ENCODE measurements at regions not wholly inside any gene's neighbourhood (a gene's known extent, or its start where the extent isn't known, plus 50 kb on each side); places are given as distances from the start of the nearest gene placed in this dataset.
"Not testable (repeated sequence)": the region's sequence is repeated elsewhere in the genome, so short reads cannot be mapped to it uniquely, and the experiment has no call there.

DNA sequence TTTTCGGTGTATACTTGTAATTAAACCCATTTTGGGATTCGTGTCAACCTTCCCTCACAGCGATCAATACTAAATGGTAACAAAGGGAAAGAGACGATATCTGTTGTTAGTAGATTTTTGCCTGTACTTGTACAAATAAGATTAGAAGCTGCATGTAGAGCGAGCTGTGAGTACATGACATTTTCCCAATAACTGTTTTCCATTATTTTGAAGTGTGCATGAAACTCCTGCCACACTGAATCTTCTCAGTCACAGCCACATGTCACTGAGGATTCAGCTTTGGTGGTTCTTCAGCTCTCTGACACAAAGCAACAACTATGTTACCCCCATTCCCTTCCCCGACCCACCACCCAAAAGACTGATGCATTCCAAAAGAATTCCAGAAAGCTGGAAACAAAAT lies 685.6 kb downstream of the EFNA5 start:
- H2AFZ ChIP-seq (ENCODE audit: low read depth, low read length): no peak overlapping the region
- H3K9ac ChIP-seq (ENCODE audit: low read length): no peak overlapping the region
- H3K79me2 ChIP-seq (ENCODE audit: low read length): no peaks in the 10 kb centered on the region
- H4K20me1 ChIP-seq (ENCODE audit: insufficient read depth, low read length): no peaks in the 10 kb centered on the region
- H3K4me2 ChIP-seq (ENCODE audit: low read length): no peak overlapping the region
- H3K4me1 ChIP-seq (ENCODE audit: low read length): no peaks in the 10 kb centered on the region
- TF ChIP-seq, protein P1, sequence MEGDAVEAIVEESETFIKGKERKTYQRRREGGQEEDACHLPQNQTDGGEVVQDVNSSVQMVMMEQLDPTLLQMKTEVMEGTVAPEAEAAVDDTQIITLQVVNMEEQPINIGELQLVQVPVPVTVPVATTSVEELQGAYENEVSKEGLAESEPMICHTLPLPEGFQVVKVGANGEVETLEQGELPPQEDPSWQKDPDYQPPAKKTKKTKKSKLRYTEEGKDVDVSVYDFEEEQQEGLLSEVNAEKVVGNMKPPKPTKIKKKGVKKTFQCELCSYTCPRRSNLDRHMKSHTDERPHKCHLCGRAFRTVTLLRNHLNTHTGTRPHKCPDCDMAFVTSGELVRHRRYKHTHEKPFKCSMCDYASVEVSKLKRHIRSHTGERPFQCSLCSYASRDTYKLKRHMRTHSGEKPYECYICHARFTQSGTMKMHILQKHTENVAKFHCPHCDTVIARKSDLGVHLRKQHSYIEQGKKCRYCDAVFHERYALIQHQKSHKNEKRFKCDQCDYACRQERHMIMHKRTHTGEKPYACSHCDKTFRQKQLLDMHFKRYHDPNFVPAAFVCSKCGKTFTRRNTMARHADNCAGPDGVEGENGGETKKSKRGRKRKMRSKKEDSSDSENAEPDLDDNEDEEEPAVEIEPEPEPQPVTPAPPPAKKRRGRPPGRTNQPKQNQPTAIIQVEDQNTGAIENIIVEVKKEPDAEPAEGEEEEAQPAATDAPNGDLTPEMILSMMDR (IDR thresholded peaks at IDR 0.05; ENCODE audit: low read depth, low read length): no peak
- TF ChIP-seq EZH2phosphoT487 (IDR thresholded peaks at IDR 0.05; ENCODE audit: low read depth): no peak
- no peak overlapping the region for H3K4me3 ChIP-seq (ENCODE audit: low read length)
- no peaks in the 10 kb centered on the region for H3K27me3 ChIP-seq (ENCODE audit: low read depth, low read length)
- H3K36me3 ChIP-seq (replicated peaks; ENCODE audit: low read depth, low read length): no peaks in the 10 kb centered on the region
- H3K9me3 ChIP-seq (ENCODE audit: insufficient read depth, low read length): no peaks in the 10 kb centered on the region
- no peak overlapping the region for H3K27ac ChIP-seq (ENCODE audit: low read length)

DNA sequence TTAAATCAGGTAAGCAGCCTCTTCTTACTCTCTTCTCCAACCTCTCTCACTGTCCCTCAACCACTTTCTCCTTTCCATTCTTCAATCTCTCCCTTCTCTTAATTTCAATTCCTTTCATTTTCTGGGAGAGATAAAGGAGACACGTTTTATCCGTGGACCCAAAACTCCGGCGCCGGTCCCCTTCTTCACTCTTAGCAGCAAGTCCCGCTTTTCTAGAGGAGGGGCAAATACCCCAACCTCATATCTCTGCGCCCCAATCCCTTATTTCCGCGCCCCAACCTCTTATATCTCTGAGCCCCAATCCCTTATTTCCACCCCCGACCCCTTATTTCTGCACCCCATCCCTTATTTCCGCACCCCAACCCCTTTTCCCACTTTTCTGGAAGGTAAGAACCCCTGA lies 691.6 kb downstream of the EFNA5 start:
- H3K4me3 ChIP-seq (ENCODE audit: low read length); H3K9me3 ChIP-seq (ENCODE audit: insufficient read depth, low read length); H2AFZ ChIP-seq (ENCODE audit: low read depth, low read length); H3K27ac ChIP-seq (ENCODE audit: low read length); H3K79me2 ChIP-seq (ENCODE audit: low read length); H3K36me3 ChIP-seq (replicated peaks; ENCODE audit: low read depth, low read length); H3K9ac ChIP-seq (ENCODE audit: low read length); H3K4me2 ChIP-seq (ENCODE audit: low read length); H4K20me1 ChIP-seq (ENCODE audit: insufficient read depth, low read length); H3K4me1 ChIP-seq (ENCODE audit: low read length); H3K27me3 ChIP-seq (ENCODE audit: low read depth, low read length): not testable (repeated sequence)

DNA sequence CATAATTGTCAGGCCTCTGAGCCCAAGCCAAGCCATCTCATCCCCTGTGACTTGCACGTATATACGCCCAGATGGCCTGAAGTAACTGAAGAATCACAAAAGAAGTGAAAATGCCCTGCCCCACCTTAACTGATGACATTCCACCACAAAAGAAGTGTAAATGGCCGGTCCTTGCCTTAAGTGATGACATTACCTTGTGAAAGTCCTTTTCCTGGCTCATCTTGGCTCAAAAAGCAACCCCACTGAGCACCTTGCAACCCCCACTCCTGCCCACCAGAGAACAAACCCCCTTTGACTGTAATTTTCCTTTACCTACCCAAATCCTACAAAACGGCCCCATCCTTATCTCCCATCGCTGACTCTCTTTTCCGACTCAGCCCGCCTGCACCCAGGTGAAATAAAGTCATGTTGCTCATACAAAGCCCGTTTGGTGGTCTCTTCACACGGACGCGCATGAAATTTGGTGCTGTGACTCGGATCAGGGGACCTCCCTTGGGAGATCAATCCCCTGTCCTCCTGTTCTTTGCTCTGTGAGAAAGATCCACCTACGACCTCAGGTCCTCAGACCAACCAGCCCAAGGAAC lies 692.1 kb downstream of the EFNA5 start:
- not testable (repeated sequence) for H3K36me3 ChIP-seq (replicated peaks; ENCODE audit: low read depth, low read length); H3K9me3 ChIP-seq (ENCODE audit: insufficient read depth, low read length); H3K4me2 ChIP-seq (ENCODE audit: low read length); H3K27me3 ChIP-seq (ENCODE audit: low read depth, low read length); H3K4me3 ChIP-seq (ENCODE audit: low read length); H3K4me1 ChIP-seq (ENCODE audit: low read length); H3K27ac ChIP-seq (ENCODE audit: low read length); H4K20me1 ChIP-seq (ENCODE audit: insufficient read depth, low read length); H2AFZ ChIP-seq (ENCODE audit: low read depth, low read length); H3K79me2 ChIP-seq (ENCODE audit: low read length); H3K9ac ChIP-seq (ENCODE audit: low read length)

DNA sequence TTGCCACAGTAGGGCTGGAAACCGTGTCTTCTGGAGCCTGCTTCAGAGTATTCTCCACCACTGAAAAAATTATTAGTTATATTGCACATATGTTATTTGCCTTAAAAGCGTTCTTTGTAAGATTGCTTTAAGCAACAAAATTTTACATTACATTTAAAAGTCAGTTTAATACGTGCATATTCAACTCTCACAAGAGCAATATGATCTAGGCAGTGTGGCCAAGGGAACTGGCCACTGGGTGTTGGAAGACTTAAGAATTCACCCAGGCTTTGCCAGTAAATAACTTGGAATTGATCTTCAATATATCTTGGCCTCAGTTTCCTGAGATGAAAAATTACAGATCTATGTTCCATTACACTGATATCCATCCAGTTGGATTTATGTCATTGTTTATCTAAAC lies 694.4 kb downstream of the EFNA5 start:
- no peak overlapping the region for H3K27ac ChIP-seq (ENCODE audit: low read length)
- no peaks in the 10 kb centered on the region for H3K36me3 ChIP-seq (replicated peaks; ENCODE audit: low read depth, low read length)
- no peak overlapping the region for H3K9ac ChIP-seq (ENCODE audit: low read length)
- H4K20me1 ChIP-seq (ENCODE audit: insufficient read depth, low read length): no peaks in the 10 kb centered on the region
- H3K4me2 ChIP-seq (ENCODE audit: low read length): no peak overlapping the region
- H2AFZ ChIP-seq (ENCODE audit: low read depth, low read length): no peak overlapping the region
- H3K9me3 ChIP-seq (ENCODE audit: insufficient read depth, low read length): no peaks in the 10 kb centered on the region
- H3K4me1 ChIP-seq (ENCODE audit: low read length): no peaks in the 10 kb centered on the region
- no peaks in the 10 kb centered on the region for H3K79me2 ChIP-seq (ENCODE audit: low read length)
- TF ChIP-seq, protein P1 (IDR thresholded peaks at IDR 0.05; ENCODE audit: low read depth, low read length): no peak
- no peak for TF ChIP-seq EZH2phosphoT487 (IDR thresholded peaks at IDR 0.05; ENCODE audit: low read depth)
- no peak overlapping the region for H3K4me3 ChIP-seq (ENCODE audit: low read length)
- H3K27me3 ChIP-seq (ENCODE audit: low read depth, low read length): no peaks in the 10 kb centered on the region

DNA sequence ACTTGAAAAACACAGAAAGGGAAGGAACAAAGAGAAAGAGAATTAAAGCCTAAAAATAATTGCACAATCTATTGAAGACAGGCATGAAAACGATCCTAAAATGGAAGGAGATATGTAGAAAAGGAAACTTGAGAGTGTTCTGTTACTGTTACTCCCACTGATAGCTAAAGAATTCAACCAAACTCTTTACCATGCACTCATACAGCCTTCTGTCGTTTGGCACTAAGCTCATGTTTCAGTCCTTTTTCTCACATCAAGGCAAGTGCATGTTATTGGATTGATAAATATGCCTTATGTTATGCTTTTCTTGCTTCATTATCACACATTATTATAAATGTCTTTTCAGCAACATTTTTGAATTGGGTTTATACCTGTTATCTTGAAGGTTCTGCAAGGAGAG lies 696.5 kb downstream of the EFNA5 start:
- Histone ChIP-seq H3K4me3 (ENCODE audit: low read length) (no peak overlapping the region), H3K27me3 (ENCODE audit: low read depth, low read length) (no peaks in the 10 kb centered on the region), H3K79me2 (ENCODE audit: low read length) (no peaks in the 10 kb centered on the region), H3K9ac (ENCODE audit: low read length) (no peak overlapping the region), H3K4me1 (ENCODE audit: low read length) (no peaks in the 10 kb centered on the region), H2AFZ (ENCODE audit: low read depth, low read length) (no peak overlapping the region), H3K4me2 (ENCODE audit: low read length) (no peak overlapping the region), H3K9me3 (ENCODE audit: insufficient read depth, low read length) (no peaks in the 10 kb centered on the region), H3K27ac (ENCODE audit: low read length) (no peak overlapping the region), H3K36me3 (replicated peaks; ENCODE audit: low read depth, low read length) (no peaks in the 10 kb centered on the region), H4K20me1 (ENCODE audit: insufficient read depth, low read length) (no peaks in the 10 kb centered on the region)
- no peak for TF ChIP-seq EZH2phosphoT487 (IDR thresholded peaks at IDR 0.05; ENCODE audit: low read depth)
- TF ChIP-seq, protein P1 (IDR thresholded peaks at IDR 0.05; ENCODE audit: low read depth, low read length): no peak
